K562 (cell line): ENCODE measurements at regions not wholly inside any gene's neighbourhood (a gene's known extent, or its start where the extent isn't known, plus 50 kb on each side); places are given as distances from the start of the nearest gene placed in this dataset.

Experiments
- PCBP1 ChIP-seq: fragments of 200-400 bp; formaldehyde crosslinking; IDR thresholded peaks from 2 replicates; pipeline ENCODE4 v1.6.1; 2018; ENCODE audit warnings: mild to moderate bottlenecking, low read depth, low read length; ENCODE audit not compliant: poor library complexity, severe bottlenecking
- POLR2A ChIP-seq: fragments of 450-650 bp; conservative IDR thresholded peaks from 2 replicates; pipeline ENCODE4 v1.6.1; 2016
- ZNF140 ChIP-seq: fragments of 250-450 bp; sonication (Bioruptor Pico); IDR thresholded peaks from 2 replicates; pipeline ENCODE4 v1.8.0; 2021; ENCODE audit warnings: moderate library complexity, mild to moderate bottlenecking, inconsistent platforms

DNA sequence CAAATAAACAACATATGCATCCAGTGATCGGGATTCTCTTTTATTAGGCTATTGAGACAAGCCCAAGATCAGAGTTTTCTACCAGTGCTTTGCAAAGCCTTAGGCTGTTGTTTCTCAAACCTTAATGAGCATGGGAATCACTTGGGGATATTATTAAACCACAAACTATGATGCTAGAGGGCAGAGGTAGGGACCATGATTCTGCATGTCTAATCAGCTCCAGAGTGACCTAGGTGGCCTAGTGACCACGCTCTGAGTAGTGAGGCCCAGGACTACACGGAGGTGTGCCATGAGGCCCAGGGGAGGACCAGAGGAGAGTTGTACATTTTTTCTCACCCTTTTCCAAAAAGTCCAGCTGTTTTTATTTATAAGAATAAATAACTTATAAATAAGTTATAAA is 298.5 kb upstream of the TLE4 start:
- TF ChIP-seq POLR2A = no peak
- TF ChIP-seq PCBP1 = no peak
- no peak for TF ChIP-seq ZNF140
